ENCODE measurements at regions not wholly inside any gene's neighbourhood (a gene's known extent, or its start where the extent isn't known, plus 50 kb on each side); places are given as distances from the start of the nearest gene placed in this dataset.

DNA sequence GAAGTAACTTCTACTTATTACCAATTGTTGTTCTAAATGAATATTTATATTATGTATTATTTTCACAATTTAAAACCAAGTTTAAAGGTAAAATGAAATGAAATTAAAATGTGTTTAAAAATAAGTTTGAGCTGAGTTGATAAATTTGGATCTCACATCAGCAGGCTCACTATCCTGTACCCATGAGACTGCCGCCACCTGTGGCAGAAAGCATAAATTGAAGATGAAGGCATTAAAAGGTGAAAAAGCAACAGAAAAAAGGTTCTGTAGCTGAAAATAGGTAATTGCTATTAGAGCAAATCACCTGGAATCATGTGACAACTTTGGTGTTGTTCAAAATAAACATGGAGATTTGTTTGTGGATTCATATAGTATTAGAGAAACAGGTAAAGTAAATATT is 133.0 kb upstream of the CADM2 start:
- ChIA-PET POLR2A (no interaction called here), CTCF (no interaction called here)

DNA sequence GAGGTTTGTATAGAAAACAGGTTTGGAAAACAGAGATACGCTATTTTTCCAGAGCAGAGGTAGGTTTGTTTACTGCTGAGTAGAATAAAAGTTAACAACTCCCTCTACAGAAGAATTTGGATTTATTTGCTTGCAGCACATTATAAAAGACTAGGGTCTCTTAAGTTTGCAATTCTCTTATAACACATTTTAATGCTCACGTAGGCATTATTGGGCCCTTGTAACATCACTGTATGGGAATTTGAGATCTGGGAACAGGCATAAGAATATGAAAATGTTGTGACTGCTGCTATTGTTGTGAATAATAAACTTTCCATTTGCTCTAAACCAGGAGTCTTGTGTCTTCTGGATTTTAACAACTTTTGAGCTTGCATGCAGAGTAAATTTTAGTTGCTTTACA is 128.3 kb upstream of the CADM2 start:
- ChIA-PET POLR2A (no interaction called here), CTCF (no interaction called here)

DNA sequence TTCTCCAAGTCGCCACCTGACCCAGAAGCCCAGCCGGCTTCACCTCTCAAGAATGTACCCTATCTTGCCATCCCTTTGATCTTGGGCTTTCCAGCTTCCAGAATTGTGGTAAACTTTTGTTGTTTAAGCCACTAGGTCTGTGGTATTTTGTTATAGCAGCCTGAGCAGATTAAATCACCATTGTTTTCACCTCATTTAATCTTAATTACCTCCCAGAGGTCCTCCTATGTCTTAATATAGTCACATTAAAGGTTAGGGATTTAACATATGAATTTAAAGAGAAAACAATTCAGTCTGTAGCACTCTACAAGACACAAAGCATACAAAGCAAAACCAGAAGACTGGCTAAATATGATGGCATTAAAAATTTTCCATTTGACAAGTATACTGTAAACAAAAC is 123.4 kb upstream of the CADM2 start:
- ChIA-PET CTCF (no interaction called here), POLR2A (no interaction called here)

DNA sequence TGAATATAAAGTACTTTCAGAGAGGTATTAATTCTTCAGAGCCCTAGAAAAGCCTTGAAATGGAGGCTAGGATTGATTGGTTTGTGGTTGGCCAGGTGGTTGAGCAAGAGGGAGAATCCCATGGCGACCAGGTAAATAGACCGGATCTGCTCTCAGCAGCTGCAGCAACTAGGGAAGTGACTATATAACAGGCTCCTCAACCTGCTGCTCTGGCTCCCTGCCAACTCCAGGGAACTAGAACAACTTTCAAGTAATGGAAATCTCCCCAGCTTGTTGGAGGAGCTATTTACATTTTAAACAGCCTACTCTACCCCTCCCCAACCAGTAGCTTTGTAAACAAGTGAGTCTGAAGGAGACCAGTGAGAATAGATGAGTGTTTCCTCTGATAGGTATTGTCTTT is 121.8 kb upstream of the CADM2 start:
- POLR2A ChIA-PET, result no interaction called here
- CTCF ChIA-PET, result no interaction called here

DNA sequence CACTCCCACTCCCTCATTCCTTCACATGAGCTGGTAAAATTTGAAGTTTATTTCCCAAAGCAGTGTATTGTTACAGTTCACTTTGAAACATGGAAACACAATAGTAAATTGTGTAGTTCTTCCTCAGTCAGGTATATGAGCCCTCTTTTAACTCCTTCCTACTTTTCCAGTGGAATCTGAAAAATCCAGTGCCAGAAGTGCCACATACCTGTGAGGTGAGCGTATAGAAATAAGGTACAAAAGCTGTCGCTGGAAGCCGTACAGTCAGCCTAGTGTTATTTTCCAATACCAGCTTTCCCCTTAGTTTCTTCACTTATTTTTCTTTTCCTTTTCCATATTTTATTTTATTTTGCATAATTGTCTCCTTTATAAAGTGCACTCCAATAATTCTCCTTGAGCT is 81.7 kb upstream of the CADM2 start:
- ChIA-PET POLR2A (no interaction called here), CTCF (no interaction called here)

DNA sequence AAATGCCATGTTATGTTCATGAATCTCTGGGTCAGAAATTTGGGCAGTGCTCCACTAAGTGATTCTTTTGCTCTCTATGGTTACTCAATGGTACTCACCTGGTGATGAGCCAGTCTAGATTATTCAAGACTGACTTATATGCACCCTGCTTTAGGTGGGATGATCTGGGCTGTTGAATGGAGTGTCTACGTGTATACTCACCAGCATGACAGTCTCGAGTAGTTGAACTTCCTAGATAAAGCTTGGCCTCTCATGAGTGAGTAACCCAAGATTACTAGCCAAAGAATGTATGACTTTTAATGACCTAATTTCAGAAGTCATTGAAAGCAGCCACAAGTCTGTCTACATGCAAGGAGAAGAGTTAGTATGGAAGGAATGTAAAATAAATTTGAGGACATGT is 77.5 kb upstream of the CADM2 start:
- POLR2A ChIA-PET, result no interaction called here
- CTCF ChIA-PET, result no interaction called here

DNA sequence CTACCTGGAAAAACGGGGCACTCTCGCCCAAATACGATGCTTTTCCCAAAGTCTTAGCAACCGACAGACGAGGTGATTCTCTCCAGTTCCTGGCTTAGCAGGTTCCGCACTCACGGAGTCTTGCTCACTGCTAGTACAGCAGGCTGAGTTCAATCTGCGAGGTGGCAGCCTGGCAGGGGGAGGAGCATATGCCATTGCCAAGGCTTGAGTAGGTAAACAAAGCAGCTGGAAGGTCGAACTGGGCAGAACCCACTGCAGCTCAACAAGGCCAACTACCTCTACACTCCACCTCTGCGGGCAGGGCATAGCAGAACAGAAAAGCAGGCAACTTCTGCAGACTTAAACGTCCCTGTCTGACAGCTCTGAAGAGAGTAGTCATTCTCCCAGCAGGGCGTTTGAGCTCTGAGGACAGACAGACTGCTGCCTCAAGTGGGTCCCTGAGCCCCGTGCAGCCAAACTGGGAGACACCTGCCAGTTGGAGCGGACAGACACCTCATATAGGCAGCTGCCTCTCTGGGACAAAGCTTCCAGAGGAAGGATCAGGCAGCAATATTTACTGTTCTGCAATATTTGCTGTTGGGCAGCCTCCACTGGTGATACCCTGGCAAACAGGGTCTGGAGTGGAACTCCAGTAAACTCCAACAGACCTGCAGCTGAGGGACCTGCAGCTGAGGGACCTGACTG is 73.4 kb upstream of the CADM2 start:
- ChIA-PET POLR2A (no interaction called here), CTCF (no interaction called here)

DNA sequence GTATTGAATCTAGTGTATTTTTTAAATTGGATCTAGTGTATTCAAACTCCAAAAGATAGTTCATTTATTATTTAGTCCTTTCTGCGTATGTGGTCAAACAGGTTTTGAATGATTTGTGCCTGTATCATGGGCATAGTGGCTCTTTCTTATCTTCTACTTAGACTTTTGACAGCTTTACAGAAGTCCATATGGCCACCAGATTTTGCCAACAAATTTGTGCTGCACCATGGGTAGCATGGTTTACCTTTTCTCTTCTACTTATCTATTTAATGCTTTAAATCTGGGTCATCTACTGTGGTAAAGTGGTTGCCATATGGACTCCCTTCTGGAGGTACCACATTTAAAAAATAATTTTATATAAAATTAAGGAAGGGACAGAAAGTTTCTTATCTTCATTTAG is 66.9 kb upstream of the CADM2 start:
- POLR2A ChIA-PET, result no interaction called here
- CTCF ChIA-PET, result no interaction called here

DNA sequence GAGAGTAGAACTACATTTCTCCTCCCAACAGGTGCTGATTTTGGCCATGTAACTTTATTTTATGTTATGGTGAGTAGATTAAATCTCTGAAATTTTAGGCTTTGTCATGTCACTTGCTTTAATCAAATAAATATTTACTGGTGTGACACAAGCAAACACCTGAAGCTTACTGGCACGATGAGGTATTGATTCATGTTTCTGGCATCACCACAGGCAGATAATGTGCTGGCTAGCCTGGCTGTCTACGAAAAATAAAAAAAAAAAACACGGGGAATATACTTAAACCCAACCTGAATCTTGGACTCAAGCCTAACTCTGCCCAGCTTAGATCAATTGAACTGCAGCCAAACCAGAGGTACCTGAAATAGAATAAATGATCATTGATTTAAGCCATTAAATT is 65.6 kb upstream of the CADM2 start:
- POLR2A ChIA-PET, result no interaction called here
- CTCF ChIA-PET, result no interaction called here

DNA sequence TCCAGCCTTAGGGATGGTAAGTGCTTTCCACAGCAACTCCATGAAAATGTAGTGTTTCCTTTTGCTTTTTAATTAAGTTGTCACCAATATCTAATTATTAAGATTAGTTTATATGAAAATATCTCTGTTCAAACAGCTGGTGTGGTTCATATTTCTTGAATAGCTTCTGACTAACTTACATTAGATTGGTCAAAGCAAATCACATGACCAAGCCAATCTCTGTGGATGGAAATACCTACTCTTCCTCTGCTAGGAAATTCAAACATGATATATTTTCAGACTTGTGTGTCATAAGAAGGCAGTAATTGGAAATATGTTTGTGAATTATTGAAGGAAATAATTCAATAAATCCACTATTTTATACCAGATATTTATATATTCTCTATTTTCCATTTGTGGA is 54.6 kb upstream of the CADM2 start:
- ChIA-PET CTCF (no interaction called here), POLR2A (interaction anchor here (0.7 kb wide), 1 partner anchor 663 kb away, joined by 3 read pairs; no protein-coding TSS in a partner anchor)

DNA sequence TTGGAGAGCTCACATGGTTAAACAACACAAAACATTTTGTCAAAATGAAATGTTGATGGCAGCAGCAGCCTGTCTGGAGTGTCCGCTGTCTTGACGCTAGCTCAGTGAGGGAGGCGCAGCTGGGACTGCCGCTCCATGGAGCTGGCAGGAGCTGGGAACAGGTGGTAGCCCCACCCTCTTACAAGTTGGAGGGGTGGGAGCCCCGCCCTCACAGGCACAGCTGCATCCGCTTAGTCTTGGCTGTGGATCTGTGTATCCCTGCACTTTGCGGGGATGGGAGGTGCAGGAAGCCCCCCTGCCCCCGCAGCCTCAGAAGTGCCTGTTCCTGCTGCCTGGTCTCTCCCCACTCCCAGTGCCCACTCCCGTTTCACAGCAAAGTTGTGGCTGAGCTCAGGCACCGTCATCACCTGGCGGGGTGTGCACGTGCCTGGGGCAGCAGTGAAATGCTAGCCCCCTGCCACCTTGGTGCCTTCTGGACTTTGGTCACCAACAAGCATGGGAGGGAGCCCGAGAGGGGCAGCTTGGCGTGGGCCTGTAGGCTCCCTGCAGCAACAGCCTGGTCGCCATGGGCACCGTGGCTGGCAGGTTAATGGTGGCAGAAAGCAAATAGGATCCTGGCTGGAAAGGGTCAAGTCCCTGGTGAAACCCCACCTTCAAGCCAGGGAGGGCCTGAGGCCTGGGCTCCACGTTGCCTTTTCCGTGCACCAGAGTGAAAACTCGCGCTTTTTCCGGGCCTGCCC is 53.8 kb upstream of the CADM2 start:
- CTCF ChIA-PET, result no interaction called here
- POLR2A ChIA-PET, result no interaction called here

DNA sequence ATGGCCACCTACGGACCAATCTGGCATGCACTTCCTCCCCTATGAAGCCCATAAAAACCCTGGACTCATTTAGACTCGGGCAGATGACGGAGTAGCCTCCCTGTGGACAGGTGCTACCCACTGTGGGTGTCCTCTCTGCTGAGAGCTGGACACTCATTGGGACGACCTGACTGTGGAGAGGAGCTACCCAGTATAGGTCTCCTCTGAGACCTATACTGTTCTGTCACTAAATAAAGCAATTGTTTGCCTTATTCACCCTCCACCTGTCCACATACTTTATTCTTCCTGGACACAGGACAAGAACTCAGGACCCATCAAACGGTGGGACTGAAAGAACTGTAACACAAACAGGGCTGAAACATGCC is 53.3 kb upstream of the CADM2 start:
- POLR2A ChIA-PET, result no interaction called here
- CTCF ChIA-PET, result no interaction called here

DNA sequence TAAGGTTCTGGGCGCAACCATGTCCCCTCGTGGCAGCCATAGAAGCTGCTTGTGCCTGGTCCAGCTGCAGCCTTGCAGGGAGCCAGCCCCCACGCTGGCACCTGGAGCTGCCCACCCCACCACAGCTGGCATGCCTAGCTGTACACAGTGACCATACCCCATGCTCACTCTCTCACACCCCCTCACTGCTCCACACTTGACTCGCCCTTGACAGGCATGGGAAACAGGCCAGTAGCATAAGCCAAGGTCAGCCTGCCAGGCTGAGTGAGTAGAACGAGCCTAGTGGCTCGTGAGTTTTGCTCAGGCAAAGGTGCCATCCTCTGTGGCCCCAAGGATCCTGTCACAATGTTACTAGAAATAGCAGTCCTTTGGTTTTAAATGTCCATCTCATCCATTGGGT is 52.7 kb upstream of the CADM2 start:
- CTCF ChIA-PET, result no interaction called here
- POLR2A ChIA-PET, result no interaction called here

Data from activated CD8-positive, alpha-beta memory T cell treated with anti-CD3 and anti-CD28 coated beads for 36 hours (primary cell).